Smooth muscle cell (in vitro differentiated cells): ENCODE measurements at regions not wholly inside any gene's neighbourhood (a gene's known extent, or its start where the extent isn't known, plus 50 kb on each side); places are given as distances from the start of the nearest gene placed in this dataset.

Experiments
- DNase-seq: peaks from one replicate; lab custom pipeline; 2025; ENCODE audit not compliant: unreplicated experiment; lab: John Stamatoyannopoulos, UW
- H2AFZ ChIP-seq: fragments of 200-600 bp; sonication (generic); 2 replicates; pipeline ENCODE4 v1.6.0; 2016; ENCODE audit warnings: antibody characterized with exemption, low read depth, mild to moderate bottlenecking
- H3F3A ChIP-seq: fragments of 200-600 bp; sonication (generic); 2 replicates; pipeline ENCODE4 v1.6.0; 2017; ENCODE audit warnings: antibody characterized with exemption, low read depth
- H3K27ac ChIP-seq: fragments of 200-600 bp; sonication (generic); 2 replicates; pipeline ENCODE4 v1.5.1; 2016; ENCODE audit warnings: low read depth, mild to moderate bottlenecking
- H3K27me3 ChIP-seq: fragments of 200-600 bp; sonication (generic); 2 replicates; pipeline ENCODE4 v1.6.1; 2016; ENCODE audit warnings: low read depth, mild to moderate bottlenecking
- H3K36me3 ChIP-seq: fragments of 200-600 bp; sonication (generic); 2 replicates; pipeline ENCODE4 v1.5.1; 2016; ENCODE audit warnings: low read depth
- H3K4me1 ChIP-seq: fragments of 200-600 bp; sonication (generic); 2 replicates; pipeline ENCODE4 v1.5.1; 2016; ENCODE audit warnings: low read depth
- H3K4me2 ChIP-seq: fragments of 200-600 bp; sonication (generic); 2 replicates; pipeline ENCODE4 v1.6.0; 2016; ENCODE audit warnings: mild to moderate bottlenecking
- H3K4me3 ChIP-seq: fragments of 200-600 bp; sonication (generic); 2 replicates; pipeline ENCODE4 v1.5.1; 2016; ENCODE audit warnings: mild to moderate bottlenecking
- H3K79me2 ChIP-seq: fragments of 200-600 bp; sonication (generic); 2 replicates; pipeline ENCODE4 v1.6.0; 2016; ENCODE audit warnings: low read depth, mild to moderate bottlenecking
- H3K9ac ChIP-seq: fragments of 200-600 bp; sonication (generic); 2 replicates; pipeline ENCODE4 v1.6.0; 2016; ENCODE audit warnings: low read depth
- H3K9me3 ChIP-seq: fragments of 200-600 bp; sonication (generic); replicated peaks from 2 replicates; pipeline ENCODE4 v1.5.1; 2016; ENCODE audit warnings: low read depth
- H4K20me1 ChIP-seq: fragments of 200-600 bp; sonication (generic); 2 replicates; pipeline ENCODE4 v1.6.0; 2016; ENCODE audit warnings: low read depth
- WGBS: methylation state at CpG from one replicate; pipeline ENCODE4 v1.1.7; 2016; ENCODE audit warnings: low lambda C conversion rate; 5-methylcytosine and 5-hydroxymethylcytosine counted together
- TF ChIP-seq, protein P1 (sequence below): fragments of 200-600 bp; sonication (generic); IDR thresholded peaks from 2 replicates; pipeline ENCODE4 v1.5.1; 2017; ENCODE audit warnings: borderline replicate concordance, mild to moderate bottlenecking, antibody characterized with exemption; ENCODE audit not compliant: insufficient read depth, poor library complexity, severe bottlenecking

DNA sequence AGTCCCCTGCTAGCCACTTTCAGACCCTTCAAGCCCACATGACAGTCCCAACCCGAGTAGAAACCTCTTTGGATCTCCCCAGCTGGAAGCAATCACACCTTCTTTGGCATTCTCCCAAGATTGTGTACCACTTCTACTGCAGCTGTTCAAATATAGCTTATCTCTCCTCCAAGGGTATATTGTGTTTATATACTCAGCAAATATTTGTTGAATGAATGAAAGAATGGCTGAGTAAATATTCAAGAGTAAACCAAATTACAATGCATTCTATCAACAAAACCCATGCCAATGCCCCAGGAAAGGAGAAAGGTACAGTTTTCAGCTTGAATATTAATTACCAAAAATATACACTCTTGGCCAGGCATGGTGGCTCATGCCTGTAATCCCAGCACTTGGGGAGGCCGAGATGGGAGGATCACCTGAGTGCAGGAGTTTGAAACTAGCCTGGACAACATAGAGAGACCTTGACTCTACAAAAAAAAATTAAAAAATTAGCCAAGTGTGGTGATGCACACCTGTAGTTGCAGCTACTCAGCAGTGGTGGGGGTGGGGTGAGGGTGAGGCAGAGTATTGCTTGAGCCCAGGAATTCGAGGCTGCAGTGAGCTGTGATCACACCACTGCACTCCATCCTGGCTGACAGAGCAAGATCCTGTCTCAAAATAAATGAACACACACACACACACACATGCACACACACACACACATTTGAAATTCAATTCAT lies 68.5 kb downstream of the NIBAN1 start:
- Histone ChIP-seq H3K9ac (no peak overlapping the region), H3K4me2 (no peak overlapping the region), H3F3A (no peaks in the 10 kb centered on the region), H3K4me3 (no peak overlapping the region), H3K27ac (no peak overlapping the region), H3K79me2 (no peaks in the 10 kb centered on the region), H3K36me3 (no peaks in the 10 kb centered on the region), H2AFZ (no peak overlapping the region), H3K27me3 (no peaks in the 10 kb centered on the region), H4K20me1 (no peaks in the 10 kb centered on the region), H3K4me1 (no peaks in the 10 kb centered on the region), H3K9me3 (no peaks in the 10 kb centered on the region)
- WGBS, result 89% methylated on average over 3 of the region's 3 CpGs
- DNase-seq, result no peak
- TF ChIP-seq, protein P1, sequence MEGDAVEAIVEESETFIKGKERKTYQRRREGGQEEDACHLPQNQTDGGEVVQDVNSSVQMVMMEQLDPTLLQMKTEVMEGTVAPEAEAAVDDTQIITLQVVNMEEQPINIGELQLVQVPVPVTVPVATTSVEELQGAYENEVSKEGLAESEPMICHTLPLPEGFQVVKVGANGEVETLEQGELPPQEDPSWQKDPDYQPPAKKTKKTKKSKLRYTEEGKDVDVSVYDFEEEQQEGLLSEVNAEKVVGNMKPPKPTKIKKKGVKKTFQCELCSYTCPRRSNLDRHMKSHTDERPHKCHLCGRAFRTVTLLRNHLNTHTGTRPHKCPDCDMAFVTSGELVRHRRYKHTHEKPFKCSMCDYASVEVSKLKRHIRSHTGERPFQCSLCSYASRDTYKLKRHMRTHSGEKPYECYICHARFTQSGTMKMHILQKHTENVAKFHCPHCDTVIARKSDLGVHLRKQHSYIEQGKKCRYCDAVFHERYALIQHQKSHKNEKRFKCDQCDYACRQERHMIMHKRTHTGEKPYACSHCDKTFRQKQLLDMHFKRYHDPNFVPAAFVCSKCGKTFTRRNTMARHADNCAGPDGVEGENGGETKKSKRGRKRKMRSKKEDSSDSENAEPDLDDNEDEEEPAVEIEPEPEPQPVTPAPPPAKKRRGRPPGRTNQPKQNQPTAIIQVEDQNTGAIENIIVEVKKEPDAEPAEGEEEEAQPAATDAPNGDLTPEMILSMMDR, result no peak

DNA sequence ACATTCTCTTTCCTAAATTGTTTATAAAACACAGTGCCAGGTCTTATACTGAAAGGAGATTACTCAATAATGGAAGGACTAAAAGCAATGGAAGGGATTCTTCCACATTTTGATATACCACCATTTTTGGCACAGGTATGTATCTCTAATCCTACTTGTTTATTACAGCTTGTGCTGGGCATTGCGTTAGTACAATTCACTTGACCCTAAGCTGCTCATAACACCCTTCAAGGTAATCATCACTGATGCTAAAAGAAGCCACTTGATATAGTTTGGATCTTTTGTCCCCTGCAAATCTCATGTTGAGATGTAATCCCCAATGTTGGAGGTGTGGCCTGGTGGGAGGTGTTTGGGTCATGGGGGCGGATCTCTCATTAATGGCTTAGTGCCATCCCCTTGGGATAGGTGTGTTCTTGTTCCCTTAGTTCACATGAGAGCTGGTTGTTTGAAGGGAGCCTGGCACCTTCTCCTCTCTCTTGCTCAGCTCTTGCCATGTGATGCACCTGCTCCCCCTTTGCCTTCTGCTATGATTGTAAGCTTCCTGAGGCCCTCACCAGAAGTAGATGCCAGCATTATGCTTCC lies 71.1 kb downstream of the NIBAN1 start:
- no peaks in the 10 kb centered on the region for H3F3A ChIP-seq
- 88% methylated on average over 2 of the region's 2 CpGs for WGBS
- H3K4me2 ChIP-seq, result no peak overlapping the region
- TF ChIP-seq, protein P1, result no peak
- H3K4me3 ChIP-seq, result no peak overlapping the region
- H3K36me3 ChIP-seq, result no peaks in the 10 kb centered on the region
- no peaks in the 10 kb centered on the region for H3K9me3 ChIP-seq
- H3K9ac ChIP-seq, result no peak overlapping the region
- no peak for DNase-seq
- no peaks in the 10 kb centered on the region for H3K4me1 ChIP-seq
- H3K27ac ChIP-seq, result no peak overlapping the region
- H3K79me2 ChIP-seq, result no peaks in the 10 kb centered on the region
- H3K27me3 ChIP-seq, result no peaks in the 10 kb centered on the region
- H2AFZ ChIP-seq, result no peak overlapping the region
- H4K20me1 ChIP-seq, result no peaks in the 10 kb centered on the region

DNA sequence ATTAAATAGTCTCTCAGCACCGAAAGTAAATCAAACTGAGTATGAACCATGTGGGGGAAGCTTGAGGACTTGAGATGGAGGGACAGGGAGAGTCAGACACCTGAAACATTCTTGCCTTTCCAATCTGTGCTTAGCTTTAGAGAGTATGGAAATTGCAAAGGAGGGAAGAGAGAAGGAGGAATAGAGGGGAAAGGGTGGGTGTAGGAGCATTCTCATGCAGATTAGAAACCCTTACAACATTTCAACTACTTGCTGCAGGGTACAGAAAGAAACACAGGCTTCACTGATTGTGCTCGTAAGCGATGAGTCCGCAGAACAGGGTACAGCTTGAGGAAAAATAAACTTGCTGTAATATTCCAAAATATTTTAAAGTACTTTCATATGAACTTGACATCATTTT lies 73.8 kb downstream of the NIBAN1 start:
- no peaks in the 10 kb centered on the region for H3K4me1 ChIP-seq
- no peaks in the 10 kb centered on the region for H3K36me3 ChIP-seq
- no peak overlapping the region for H3K9ac ChIP-seq
- WGBS, result 73% methylated on average over 4 of the region's 4 CpGs
- no peak overlapping the region for H3K4me3 ChIP-seq
- H2AFZ ChIP-seq, result no peak overlapping the region
- TF ChIP-seq, protein P1, result no peak
- no peak overlapping the region for H3K27ac ChIP-seq
- no peaks in the 10 kb centered on the region for H4K20me1 ChIP-seq
- no peak for DNase-seq
- no peaks in the 10 kb centered on the region for H3K79me2 ChIP-seq
- no peaks in the 10 kb centered on the region for H3K9me3 ChIP-seq
- H3F3A ChIP-seq, result no peaks in the 10 kb centered on the region
- no peak overlapping the region for H3K4me2 ChIP-seq
- H3K27me3 ChIP-seq, result no peaks in the 10 kb centered on the region

DNA sequence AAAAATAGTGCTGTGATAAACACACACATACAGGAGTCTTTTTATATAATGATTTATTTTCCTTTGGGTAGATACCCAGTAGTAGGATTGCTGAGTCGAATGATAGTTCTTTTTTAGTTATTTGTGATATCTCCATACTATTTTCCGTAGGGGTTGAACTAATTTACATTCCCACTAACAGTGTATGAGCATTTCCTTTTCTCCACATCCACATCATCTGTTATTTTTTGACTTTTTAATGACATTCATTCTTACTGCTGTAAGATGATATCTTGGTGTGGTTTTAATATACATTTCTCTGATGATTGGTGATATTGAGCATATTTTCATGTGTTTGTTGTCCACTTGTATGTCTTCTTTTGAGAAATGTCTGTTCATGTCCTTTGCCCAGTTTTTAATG lies 78.3 kb downstream of the NIBAN1 start:
- no peaks in the 10 kb centered on the region for H3K27me3 ChIP-seq
- no peak overlapping the region for H3K9ac ChIP-seq
- DNase-seq, result no peak
- no peak overlapping the region for H3K4me2 ChIP-seq
- no peaks in the 10 kb centered on the region for H3K9me3 ChIP-seq
- no peaks in the 10 kb centered on the region for H3F3A ChIP-seq
- no peak overlapping the region for H3K27ac ChIP-seq
- H3K4me1 ChIP-seq, result no peaks in the 10 kb centered on the region
- H3K4me3 ChIP-seq, result no peak overlapping the region
- H3K36me3 ChIP-seq, result no peaks in the 10 kb centered on the region
- H4K20me1 ChIP-seq, result no peaks in the 10 kb centered on the region
- 50% methylated on average over 2 of the region's 2 CpGs for WGBS
- H2AFZ ChIP-seq, result no peak overlapping the region
- H3K79me2 ChIP-seq, result no peaks in the 10 kb centered on the region
- TF ChIP-seq, protein P1, result no peak
